ENCODE measurements at regions not wholly inside any gene's neighbourhood (a gene's known extent, or its start where the extent isn't known, plus 50 kb on each side); places are given as distances from the start of the nearest gene placed in this dataset.

DNA sequence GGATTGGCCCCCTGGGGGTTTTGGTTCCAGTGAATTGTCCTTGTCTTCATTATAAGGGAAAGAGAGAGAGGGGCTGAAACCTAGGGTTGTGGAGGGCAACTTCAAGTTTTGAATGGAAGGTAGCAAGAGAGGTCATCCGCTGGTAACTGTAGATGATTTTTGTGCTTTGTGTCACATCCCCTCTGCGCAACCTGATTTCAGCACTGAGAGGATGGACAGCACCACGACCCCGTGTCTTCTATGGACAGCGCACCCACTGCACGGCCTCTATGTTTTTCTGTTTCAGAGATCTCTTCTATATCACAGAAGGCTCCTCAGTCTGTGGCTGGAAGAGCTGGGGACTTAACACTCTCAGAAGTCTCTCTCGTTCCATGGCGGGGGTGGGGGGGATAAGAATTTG, 127.0 kb upstream of the RPH3A start:
- no peak for TF ChIP-seq EZH2phosphoT487 (IDR thresholded peaks at IDR 0.05; ENCODE audit: borderline replicate concordance, low read depth, low read length)
- TF ChIP-seq, protein P1, sequence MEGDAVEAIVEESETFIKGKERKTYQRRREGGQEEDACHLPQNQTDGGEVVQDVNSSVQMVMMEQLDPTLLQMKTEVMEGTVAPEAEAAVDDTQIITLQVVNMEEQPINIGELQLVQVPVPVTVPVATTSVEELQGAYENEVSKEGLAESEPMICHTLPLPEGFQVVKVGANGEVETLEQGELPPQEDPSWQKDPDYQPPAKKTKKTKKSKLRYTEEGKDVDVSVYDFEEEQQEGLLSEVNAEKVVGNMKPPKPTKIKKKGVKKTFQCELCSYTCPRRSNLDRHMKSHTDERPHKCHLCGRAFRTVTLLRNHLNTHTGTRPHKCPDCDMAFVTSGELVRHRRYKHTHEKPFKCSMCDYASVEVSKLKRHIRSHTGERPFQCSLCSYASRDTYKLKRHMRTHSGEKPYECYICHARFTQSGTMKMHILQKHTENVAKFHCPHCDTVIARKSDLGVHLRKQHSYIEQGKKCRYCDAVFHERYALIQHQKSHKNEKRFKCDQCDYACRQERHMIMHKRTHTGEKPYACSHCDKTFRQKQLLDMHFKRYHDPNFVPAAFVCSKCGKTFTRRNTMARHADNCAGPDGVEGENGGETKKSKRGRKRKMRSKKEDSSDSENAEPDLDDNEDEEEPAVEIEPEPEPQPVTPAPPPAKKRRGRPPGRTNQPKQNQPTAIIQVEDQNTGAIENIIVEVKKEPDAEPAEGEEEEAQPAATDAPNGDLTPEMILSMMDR (conservative IDR thresholded peaks at IDR 0.05; ENCODE audit: low read length), result no peak
- Histone ChIP-seq H3K4me1 (ENCODE audit: insufficient read depth, low read length, poor library complexity, severe bottlenecking) (no peaks in the 10 kb centered on the region), H3K9me2 (ENCODE audit: insufficient read depth, low read length) (no peaks in the 10 kb centered on the region), H3K27ac (ENCODE audit: low read depth, low read length, poor library complexity, severe bottlenecking) (no peak overlapping the region), H3K4me2 (ENCODE audit: low read length) (no peak overlapping the region), H3K79me2 (ENCODE audit: insufficient read depth, low read depth, low read length) (no peaks in the 10 kb centered on the region), H3K9me3 (ENCODE audit: low read length) (no peaks in the 10 kb centered on the region), H3K4me3 (ENCODE audit: low read depth, low read length, poor library complexity, severe bottlenecking) (no peak overlapping the region), H4K20me1 (ENCODE audit: insufficient read depth, low read length) (no peaks in the 10 kb centered on the region), H2AFZ (ENCODE audit: low read length) (no peak overlapping the region), H3K36me3 (ENCODE audit: insufficient read depth, low read length) (no peaks in the 10 kb centered on the region)
- intact Hi-C loops (cut with micrococcal nuclease; ENCODE audit: unreplicated experiment), result no loop called here
- DNase-seq (ENCODE audit: low spot score), result no peak
- no TSS peak for BruUV-seq (replicated peaks)
- ChIA-PET POLR2A (no interaction called here), CTCF (ENCODE audit: unreplicated experiment) (no interaction called here)

DNA sequence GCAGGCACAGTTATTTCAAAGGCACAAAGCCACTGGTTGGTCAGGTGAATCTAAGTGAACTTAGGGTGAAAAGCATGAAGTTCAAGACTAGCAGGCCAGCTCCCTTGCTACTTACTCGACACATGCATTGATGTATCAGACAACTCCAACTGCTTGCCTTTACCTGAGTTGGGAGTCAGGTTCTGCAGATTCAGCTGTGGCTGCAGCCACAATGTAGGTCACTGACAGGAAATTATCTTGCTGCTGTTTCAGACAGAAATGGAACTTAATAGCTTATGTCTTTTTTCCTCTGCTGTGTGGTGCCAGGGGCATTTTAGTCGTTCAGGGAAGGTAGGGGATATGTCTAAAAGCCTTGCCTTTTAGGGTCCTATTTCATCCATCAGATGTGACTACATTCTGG, 125.6 kb upstream of the RPH3A start:
- no peaks in the 10 kb centered on the region for H3K36me3 ChIP-seq (ENCODE audit: insufficient read depth, low read length)
- H3K9me3 ChIP-seq (ENCODE audit: low read length), result no peaks in the 10 kb centered on the region
- no peak overlapping the region for H3K27ac ChIP-seq (ENCODE audit: low read depth, low read length, poor library complexity, severe bottlenecking)
- no peak overlapping the region for H3K4me2 ChIP-seq (ENCODE audit: low read length)
- no peak for TF ChIP-seq EZH2phosphoT487 (IDR thresholded peaks at IDR 0.05; ENCODE audit: borderline replicate concordance, low read depth, low read length)
- TF ChIP-seq, protein P1 (conservative IDR thresholded peaks at IDR 0.05; ENCODE audit: low read length), result no peak
- H4K20me1 ChIP-seq (ENCODE audit: insufficient read depth, low read length), result no peaks in the 10 kb centered on the region
- H3K9me2 ChIP-seq (ENCODE audit: insufficient read depth, low read length), result no peaks in the 10 kb centered on the region
- no TSS peak for BruUV-seq (replicated peaks)
- no peak overlapping the region for H2AFZ ChIP-seq (ENCODE audit: low read length)
- POLR2A ChIA-PET, result no interaction called here
- no peak overlapping the region for H3K4me3 ChIP-seq (ENCODE audit: low read depth, low read length, poor library complexity, severe bottlenecking)
- no peaks in the 10 kb centered on the region for H3K79me2 ChIP-seq (ENCODE audit: insufficient read depth, low read depth, low read length)
- CTCF ChIA-PET (ENCODE audit: unreplicated experiment), result no interaction called here
- DNase-seq (ENCODE audit: low spot score), result no peak
- H3K4me1 ChIP-seq (ENCODE audit: insufficient read depth, low read length, poor library complexity, severe bottlenecking), result no peaks in the 10 kb centered on the region
- intact Hi-C loops (cut with micrococcal nuclease; ENCODE audit: unreplicated experiment), result no loop called here

DNA sequence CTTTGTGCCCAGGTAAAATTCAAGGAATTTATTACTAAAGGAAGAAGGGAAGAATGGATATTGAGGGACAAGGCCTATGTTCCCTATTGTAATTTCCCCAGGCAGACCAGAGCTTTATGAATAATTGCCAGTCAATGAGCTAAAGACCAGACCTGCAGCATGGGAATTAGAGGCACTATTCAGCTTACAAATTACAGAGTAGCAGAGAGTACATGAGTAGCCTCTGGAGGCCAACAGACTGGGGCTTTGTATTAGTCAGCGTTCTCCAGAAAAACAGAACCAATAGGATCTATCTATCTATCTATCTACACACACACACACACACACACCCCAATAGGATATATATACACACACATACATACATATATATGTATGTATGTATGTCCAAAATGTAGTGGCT, 120.0 kb upstream of the RPH3A start:
- Histone ChIP-seq H2AFZ (ENCODE audit: low read length) (no peak overlapping the region), H4K20me1 (ENCODE audit: insufficient read depth, low read length) (no peaks in the 10 kb centered on the region), H3K79me2 (ENCODE audit: insufficient read depth, low read depth, low read length) (no peaks in the 10 kb centered on the region), H3K4me2 (ENCODE audit: low read length) (no peak overlapping the region), H3K9me2 (ENCODE audit: insufficient read depth, low read length) (no peaks in the 10 kb centered on the region), H3K36me3 (ENCODE audit: insufficient read depth, low read length) (no peaks in the 10 kb centered on the region), H3K27ac (ENCODE audit: low read depth, low read length, poor library complexity, severe bottlenecking) (no peak overlapping the region), H3K4me3 (ENCODE audit: low read depth, low read length, poor library complexity, severe bottlenecking) (no peak overlapping the region), H3K4me1 (ENCODE audit: insufficient read depth, low read length, poor library complexity, severe bottlenecking) (no peaks in the 10 kb centered on the region), H3K9me3 (ENCODE audit: low read length) (no peaks in the 10 kb centered on the region)
- intact Hi-C loops (cut with micrococcal nuclease; ENCODE audit: unreplicated experiment), result no loop called here
- no peak for TF ChIP-seq EZH2phosphoT487 (IDR thresholded peaks at IDR 0.05; ENCODE audit: borderline replicate concordance, low read depth, low read length)
- TF ChIP-seq, protein P1 (conservative IDR thresholded peaks at IDR 0.05; ENCODE audit: low read length), result no peak
- ChIA-PET CTCF (ENCODE audit: unreplicated experiment) (no interaction called here), POLR2A (interaction anchor here (1.0 kb wide), 1 partner anchor 11 kb away, joined by 4 read pairs; no protein-coding TSS in a partner anchor)
- DNase-seq (ENCODE audit: low spot score), result no peak
- BruUV-seq (replicated peaks), result no TSS peak
